ENCODE measurements at regions not wholly inside any gene's neighbourhood (a gene's known extent, or its start where the extent isn't known, plus 50 kb on each side); places are given as distances from the start of the nearest gene placed in this dataset.

DNA sequence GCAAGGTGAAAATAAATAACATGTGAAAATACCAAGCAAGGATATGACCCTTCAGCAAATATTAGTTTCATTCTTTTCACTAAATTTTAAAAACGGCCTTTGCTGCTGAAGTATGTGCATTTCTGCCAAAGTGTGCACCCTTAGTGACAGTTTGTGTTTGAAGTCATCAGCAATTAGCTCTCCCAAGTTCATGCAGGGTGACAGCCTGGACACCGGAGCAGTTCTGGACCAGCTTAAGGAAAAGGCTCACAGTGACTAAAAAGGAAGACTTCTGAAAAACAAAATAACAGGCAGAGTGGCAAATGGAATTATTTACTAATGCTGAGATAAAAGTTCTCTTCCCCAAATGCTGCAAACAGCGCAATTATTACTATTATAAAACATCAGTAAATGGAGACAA, 69.3 kb upstream of the NEBL start:
- no peaks in the 10 kb centered on the region for H3K9me2 ChIP-seq (ENCODE audit: insufficient read depth, low read length)
- no peaks in the 10 kb centered on the region for H3K9me3 ChIP-seq (ENCODE audit: low read length)
- no peak for TF ChIP-seq EP300 (conservative IDR thresholded peaks at IDR 0.05; ENCODE audit: poor library complexity, severe bottlenecking)
- no peak for TF ChIP-seq TAF1 (IDR thresholded peaks at IDR 0.05; ENCODE audit: low read depth)
- TF ChIP-seq POLR2AphosphoS5 (IDR thresholded peaks at IDR 0.05) = no peak
- no peak for TF ChIP-seq EZH2 (IDR thresholded peaks at IDR 0.05; ENCODE audit: borderline replicate concordance, insufficient read depth, low read length, poor library complexity, severe bottlenecking)
- TF ChIP-seq MXI1 (conservative IDR thresholded peaks at IDR 0.05; ENCODE audit: poor library complexity, severe bottlenecking) = no peak
- TF ChIP-seq RAD21 (conservative IDR thresholded peaks at IDR 0.05) = no peak
- TF ChIP-seq, protein P1, sequence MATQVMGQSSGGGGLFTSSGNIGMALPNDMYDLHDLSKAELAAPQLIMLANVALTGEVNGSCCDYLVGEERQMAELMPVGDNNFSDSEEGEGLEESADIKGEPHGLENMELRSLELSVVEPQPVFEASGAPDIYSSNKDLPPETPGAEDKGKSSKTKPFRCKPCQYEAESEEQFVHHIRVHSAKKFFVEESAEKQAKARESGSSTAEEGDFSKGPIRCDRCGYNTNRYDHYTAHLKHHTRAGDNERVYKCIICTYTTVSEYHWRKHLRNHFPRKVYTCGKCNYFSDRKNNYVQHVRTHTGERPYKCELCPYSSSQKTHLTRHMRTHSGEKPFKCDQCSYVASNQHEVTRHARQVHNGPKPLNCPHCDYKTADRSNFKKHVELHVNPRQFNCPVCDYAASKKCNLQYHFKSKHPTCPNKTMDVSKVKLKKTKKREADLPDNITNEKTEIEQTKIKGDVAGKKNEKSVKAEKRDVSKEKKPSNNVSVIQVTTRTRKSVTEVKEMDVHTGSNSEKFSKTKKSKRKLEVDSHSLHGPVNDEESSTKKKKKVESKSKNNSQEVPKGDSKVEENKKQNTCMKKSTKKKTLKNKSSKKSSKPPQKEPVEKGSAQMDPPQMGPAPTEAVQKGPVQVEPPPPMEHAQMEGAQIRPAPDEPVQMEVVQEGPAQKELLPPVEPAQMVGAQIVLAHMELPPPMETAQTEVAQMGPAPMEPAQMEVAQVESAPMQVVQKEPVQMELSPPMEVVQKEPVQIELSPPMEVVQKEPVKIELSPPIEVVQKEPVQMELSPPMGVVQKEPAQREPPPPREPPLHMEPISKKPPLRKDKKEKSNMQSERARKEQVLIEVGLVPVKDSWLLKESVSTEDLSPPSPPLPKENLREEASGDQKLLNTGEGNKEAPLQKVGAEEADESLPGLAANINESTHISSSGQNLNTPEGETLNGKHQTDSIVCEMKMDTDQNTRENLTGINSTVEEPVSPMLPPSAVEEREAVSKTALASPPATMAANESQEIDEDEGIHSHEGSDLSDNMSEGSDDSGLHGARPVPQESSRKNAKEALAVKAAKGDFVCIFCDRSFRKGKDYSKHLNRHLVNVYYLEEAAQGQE (IDR thresholded peaks at IDR 0.05; ENCODE audit: borderline replicate concordance) = no peak
- no peak for TF ChIP-seq SMC3 (conservative IDR thresholded peaks at IDR 0.05; ENCODE audit: poor library complexity)
- TF ChIP-seq, protein P2, sequence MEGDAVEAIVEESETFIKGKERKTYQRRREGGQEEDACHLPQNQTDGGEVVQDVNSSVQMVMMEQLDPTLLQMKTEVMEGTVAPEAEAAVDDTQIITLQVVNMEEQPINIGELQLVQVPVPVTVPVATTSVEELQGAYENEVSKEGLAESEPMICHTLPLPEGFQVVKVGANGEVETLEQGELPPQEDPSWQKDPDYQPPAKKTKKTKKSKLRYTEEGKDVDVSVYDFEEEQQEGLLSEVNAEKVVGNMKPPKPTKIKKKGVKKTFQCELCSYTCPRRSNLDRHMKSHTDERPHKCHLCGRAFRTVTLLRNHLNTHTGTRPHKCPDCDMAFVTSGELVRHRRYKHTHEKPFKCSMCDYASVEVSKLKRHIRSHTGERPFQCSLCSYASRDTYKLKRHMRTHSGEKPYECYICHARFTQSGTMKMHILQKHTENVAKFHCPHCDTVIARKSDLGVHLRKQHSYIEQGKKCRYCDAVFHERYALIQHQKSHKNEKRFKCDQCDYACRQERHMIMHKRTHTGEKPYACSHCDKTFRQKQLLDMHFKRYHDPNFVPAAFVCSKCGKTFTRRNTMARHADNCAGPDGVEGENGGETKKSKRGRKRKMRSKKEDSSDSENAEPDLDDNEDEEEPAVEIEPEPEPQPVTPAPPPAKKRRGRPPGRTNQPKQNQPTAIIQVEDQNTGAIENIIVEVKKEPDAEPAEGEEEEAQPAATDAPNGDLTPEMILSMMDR (IDR thresholded peaks at IDR 0.05; ENCODE audit: poor library complexity, severe bottlenecking) = no peak
- no peak overlapping the region for H3K4me3 ChIP-seq (ENCODE audit: low read length)
- no peaks in the 10 kb centered on the region for H3K36me3 ChIP-seq (ENCODE audit: insufficient read depth, low read length)
- no peaks in the 10 kb centered on the region for H3K79me2 ChIP-seq (replicated peaks; ENCODE audit: insufficient read depth, low read length)
- no peaks in the 10 kb centered on the region for H4K20me1 ChIP-seq (ENCODE audit: insufficient read depth)
- H3K4me2 ChIP-seq (ENCODE audit: low read length) = no peak overlapping the region
- H3K9ac ChIP-seq (ENCODE audit: low read length) = no peak overlapping the region
- H3F3A ChIP-seq (ENCODE audit: insufficient read depth, low read length, poor library complexity, severe bottlenecking) = no peaks in the 10 kb centered on the region
- H2AFZ ChIP-seq (ENCODE audit: low read depth, low read length) = no peak overlapping the region
- H3K27ac ChIP-seq (ENCODE audit: low read length) = no peak overlapping the region
- no peaks in the 10 kb centered on the region for H3K27me3 ChIP-seq (ENCODE audit: insufficient read depth, low read depth, low read length)

DNA sequence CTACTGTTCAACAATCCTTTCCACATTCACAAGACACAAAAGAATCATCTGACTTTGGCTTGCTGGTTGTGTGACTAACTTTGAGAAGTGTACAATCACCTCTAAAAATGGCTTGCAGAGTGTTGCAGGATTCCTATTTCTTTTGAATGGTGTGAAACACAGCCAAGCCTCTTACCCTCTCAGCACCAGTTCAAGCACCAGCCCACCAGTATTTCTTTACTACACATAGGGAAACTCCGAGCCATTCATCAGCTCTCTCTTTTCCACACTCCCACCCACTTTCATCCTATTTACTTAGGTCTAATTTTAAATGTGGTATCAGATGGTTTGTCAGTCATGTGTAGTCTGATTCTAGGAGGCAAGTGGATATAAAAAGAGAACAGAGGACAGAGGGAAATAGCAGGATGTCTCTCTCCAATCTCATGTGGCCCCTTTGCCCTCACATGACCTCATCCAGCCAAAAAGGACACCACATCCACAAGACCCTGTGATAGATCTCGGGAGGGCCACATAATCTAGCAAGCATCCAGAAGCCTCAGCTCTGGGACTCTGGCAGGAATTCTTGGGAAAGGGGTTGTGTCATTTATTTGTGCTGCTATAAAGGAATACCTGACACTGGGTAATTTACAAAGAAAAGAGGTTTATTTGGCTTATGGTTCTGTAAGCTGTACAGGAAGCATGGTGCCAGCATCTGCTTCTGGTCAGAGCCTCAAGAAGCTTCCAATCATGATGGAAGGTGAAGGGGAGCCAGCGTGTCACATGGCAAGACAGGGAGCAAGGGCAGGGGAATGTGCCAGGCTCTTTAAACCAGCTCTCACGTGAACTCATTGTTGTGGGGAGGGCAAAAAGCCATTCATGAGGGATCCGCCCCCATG, 66.8 kb upstream of the NEBL start:
- no peaks in the 10 kb centered on the region for H3K9me3 ChIP-seq (ENCODE audit: low read length)
- H3K4me2 ChIP-seq (ENCODE audit: low read length) = no peak overlapping the region
- no peak overlapping the region for H3K27ac ChIP-seq (ENCODE audit: low read length)
- H3K79me2 ChIP-seq (replicated peaks; ENCODE audit: insufficient read depth, low read length) = no peaks in the 10 kb centered on the region
- H2AFZ ChIP-seq (ENCODE audit: low read depth, low read length) = no peak overlapping the region
- H3K9me2 ChIP-seq (ENCODE audit: insufficient read depth, low read length) = no peaks in the 10 kb centered on the region
- H3K27me3 ChIP-seq (ENCODE audit: insufficient read depth, low read depth, low read length) = no peaks in the 10 kb centered on the region
- TF ChIP-seq MXI1 (conservative IDR thresholded peaks at IDR 0.05; ENCODE audit: poor library complexity, severe bottlenecking) = no peak
- TF ChIP-seq, protein P2 (IDR thresholded peaks at IDR 0.05; ENCODE audit: poor library complexity, severe bottlenecking) = no peak
- no peak for TF ChIP-seq EZH2 (IDR thresholded peaks at IDR 0.05; ENCODE audit: borderline replicate concordance, insufficient read depth, low read length, poor library complexity, severe bottlenecking)
- no peak for TF ChIP-seq EP300 (conservative IDR thresholded peaks at IDR 0.05; ENCODE audit: poor library complexity, severe bottlenecking)
- no peak for TF ChIP-seq SMC3 (conservative IDR thresholded peaks at IDR 0.05; ENCODE audit: poor library complexity)
- TF ChIP-seq RAD21 (conservative IDR thresholded peaks at IDR 0.05) = no peak
- no peak for TF ChIP-seq TAF1 (IDR thresholded peaks at IDR 0.05; ENCODE audit: low read depth)
- no peak for TF ChIP-seq POLR2AphosphoS5 (IDR thresholded peaks at IDR 0.05)
- TF ChIP-seq, protein P1 (IDR thresholded peaks at IDR 0.05; ENCODE audit: borderline replicate concordance) = no peak
- H3K9ac ChIP-seq (ENCODE audit: low read length) = no peak overlapping the region
- H3K36me3 ChIP-seq (ENCODE audit: insufficient read depth, low read length) = no peaks in the 10 kb centered on the region
- no peaks in the 10 kb centered on the region for H4K20me1 ChIP-seq (ENCODE audit: insufficient read depth)
- no peak overlapping the region for H3K4me3 ChIP-seq (ENCODE audit: low read length)
- no peaks in the 10 kb centered on the region for H3F3A ChIP-seq (ENCODE audit: insufficient read depth, low read length, poor library complexity, severe bottlenecking)
